ENCODE measurements at regions not wholly inside any gene's neighbourhood (a gene's known extent, or its start where the extent isn't known, plus 50 kb on each side); places are given as distances from the start of the nearest gene placed in this dataset.

DNA sequence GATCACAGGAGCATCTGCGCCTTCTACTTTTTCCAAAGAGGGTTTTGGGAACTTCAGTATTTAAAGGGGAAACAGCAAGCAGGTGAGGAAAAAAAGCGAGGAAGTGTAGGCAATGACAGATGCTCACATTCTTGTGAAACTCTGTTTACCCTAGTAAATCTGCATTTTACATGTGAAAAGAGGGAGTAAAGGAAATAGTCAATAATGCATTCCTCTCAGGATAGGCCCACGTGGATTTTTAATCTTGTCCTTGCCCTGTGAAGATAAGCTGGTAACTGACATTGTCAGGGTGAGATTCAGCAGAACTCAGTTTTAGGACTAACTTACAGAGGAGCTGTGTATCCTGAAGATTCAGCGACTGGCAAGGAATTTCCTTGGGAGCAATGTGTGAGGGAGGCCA is 1119.2 kb upstream of the TMEM132C start:
- TF ChIP-seq, protein P1, sequence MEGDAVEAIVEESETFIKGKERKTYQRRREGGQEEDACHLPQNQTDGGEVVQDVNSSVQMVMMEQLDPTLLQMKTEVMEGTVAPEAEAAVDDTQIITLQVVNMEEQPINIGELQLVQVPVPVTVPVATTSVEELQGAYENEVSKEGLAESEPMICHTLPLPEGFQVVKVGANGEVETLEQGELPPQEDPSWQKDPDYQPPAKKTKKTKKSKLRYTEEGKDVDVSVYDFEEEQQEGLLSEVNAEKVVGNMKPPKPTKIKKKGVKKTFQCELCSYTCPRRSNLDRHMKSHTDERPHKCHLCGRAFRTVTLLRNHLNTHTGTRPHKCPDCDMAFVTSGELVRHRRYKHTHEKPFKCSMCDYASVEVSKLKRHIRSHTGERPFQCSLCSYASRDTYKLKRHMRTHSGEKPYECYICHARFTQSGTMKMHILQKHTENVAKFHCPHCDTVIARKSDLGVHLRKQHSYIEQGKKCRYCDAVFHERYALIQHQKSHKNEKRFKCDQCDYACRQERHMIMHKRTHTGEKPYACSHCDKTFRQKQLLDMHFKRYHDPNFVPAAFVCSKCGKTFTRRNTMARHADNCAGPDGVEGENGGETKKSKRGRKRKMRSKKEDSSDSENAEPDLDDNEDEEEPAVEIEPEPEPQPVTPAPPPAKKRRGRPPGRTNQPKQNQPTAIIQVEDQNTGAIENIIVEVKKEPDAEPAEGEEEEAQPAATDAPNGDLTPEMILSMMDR (IDR thresholded peaks at IDR 0.05) = no peak
- no peaks in the 10 kb centered on the region for H3K36me3 Mint-ChIP-seq (ENCODE audit: unreplicated experiment)
- peak; percentile 15 for DNase-seq (ENCODE audit: extremely low spot score, unreplicated experiment)
- H3K9me3 Mint-ChIP-seq (ENCODE audit: unreplicated experiment) = no peaks in the 10 kb centered on the region
- no peaks in the 10 kb centered on the region for H3K27me3 Mint-ChIP-seq (ENCODE audit: unreplicated experiment)
- no peaks in the 10 kb centered on the region for H3K4me1 Mint-ChIP-seq (ENCODE audit: unreplicated experiment)
- no peak overlapping the region for H3K27ac Mint-ChIP-seq (ENCODE audit: unreplicated experiment)
- no peak overlapping the region for H3K4me3 Mint-ChIP-seq (ENCODE audit: unreplicated experiment)

DNA sequence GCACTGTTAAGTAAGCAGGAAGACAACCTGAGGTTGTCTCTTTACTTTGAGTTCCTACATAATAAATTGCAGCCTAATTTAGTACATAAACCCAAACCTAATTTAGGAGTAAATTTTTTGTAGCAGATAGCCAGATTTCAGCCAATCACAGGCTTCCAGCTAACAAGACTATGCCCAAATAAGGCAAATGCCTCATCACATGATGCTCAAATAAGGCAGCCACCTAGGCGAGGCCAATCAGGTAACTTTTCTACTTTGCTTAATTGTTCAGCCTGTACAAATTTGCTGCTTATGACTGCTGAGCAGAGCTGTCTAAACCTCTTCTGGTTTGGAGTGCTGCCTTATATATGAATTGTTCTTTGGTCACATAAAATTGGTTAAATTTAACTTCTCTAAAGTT is 1118.7 kb upstream of the TMEM132C start:
- no peak overlapping the region for H3K27ac Mint-ChIP-seq (ENCODE audit: unreplicated experiment)
- H3K4me1 Mint-ChIP-seq (ENCODE audit: unreplicated experiment) = no peaks in the 10 kb centered on the region
- DNase-seq (ENCODE audit: extremely low spot score, unreplicated experiment) = peak; percentile 11
- H3K9me3 Mint-ChIP-seq (ENCODE audit: unreplicated experiment) = no peaks in the 10 kb centered on the region
- TF ChIP-seq, protein P1 (IDR thresholded peaks at IDR 0.05) = no peak
- H3K36me3 Mint-ChIP-seq (ENCODE audit: unreplicated experiment) = no peaks in the 10 kb centered on the region
- H3K27me3 Mint-ChIP-seq (ENCODE audit: unreplicated experiment) = no peaks in the 10 kb centered on the region
- H3K4me3 Mint-ChIP-seq (ENCODE audit: unreplicated experiment) = no peak overlapping the region

DNA sequence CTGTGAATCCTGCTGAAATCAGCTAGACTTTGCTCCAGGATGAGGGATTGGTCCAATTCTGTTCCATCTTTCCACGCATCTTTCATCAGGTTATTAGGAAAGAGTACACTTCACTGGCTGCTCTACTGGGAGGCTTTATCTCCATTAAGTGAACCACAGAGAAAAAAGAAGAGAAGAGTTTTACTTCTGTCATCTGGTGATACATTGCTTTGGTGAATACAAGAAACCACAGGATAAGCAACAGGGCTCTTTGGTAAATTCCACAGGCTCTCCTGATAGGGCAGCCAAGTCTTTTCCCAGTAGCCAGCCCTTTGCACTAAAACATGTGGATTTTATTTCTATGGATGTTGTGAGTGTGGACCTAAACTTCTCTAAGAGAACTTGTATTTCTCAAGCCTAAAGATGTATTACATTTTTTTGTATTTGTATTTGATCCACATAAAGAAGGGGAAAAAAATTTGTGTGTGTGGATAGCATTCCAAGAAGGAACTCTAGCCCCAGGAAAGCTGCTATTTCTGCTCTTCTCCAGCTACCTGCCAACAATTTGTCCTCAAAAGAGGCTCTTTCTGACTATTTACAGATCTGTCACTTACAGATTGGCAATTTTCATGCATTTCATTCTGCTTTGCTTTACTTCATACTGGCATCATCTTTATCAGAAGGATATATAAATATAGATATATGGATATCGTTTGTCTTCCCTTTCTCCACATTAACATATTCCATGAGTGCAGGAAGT is 1117.6 kb upstream of the TMEM132C start:
- no peaks in the 10 kb centered on the region for H3K4me1 Mint-ChIP-seq (ENCODE audit: unreplicated experiment)
- DNase-seq (ENCODE audit: extremely low spot score, unreplicated experiment) = no peak

DNA sequence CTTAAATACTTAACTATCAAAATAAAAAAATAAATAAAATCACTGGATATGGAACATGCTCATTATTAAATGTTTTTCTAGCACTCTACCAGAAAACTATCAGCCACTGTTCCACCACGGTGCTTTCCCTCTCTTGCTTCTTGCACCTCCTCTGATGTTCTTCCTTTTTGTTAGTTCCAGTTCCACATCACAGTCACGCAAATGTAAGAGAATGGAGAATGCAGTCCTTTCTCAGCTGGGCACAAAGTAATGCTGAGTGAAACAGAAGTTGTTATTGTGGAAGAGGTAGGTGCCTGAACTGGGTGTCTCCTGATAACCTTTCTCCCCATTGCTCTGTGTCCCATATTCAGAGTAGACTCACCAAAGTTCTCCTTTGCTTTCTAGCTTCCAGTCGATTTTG is 1116.9 kb upstream of the TMEM132C start:
- TF ChIP-seq, protein P1 (IDR thresholded peaks at IDR 0.05) = no peak
- no peaks in the 10 kb centered on the region for H3K4me1 Mint-ChIP-seq (ENCODE audit: unreplicated experiment)
- H3K9me3 Mint-ChIP-seq (ENCODE audit: unreplicated experiment) = no peaks in the 10 kb centered on the region
- H3K36me3 Mint-ChIP-seq (ENCODE audit: unreplicated experiment) = no peaks in the 10 kb centered on the region
- no peaks in the 10 kb centered on the region for H3K27me3 Mint-ChIP-seq (ENCODE audit: unreplicated experiment)
- no peak overlapping the region for H3K4me3 Mint-ChIP-seq (ENCODE audit: unreplicated experiment)
- DNase-seq (ENCODE audit: extremely low spot score, unreplicated experiment) = no peak
- no peak overlapping the region for H3K27ac Mint-ChIP-seq (ENCODE audit: unreplicated experiment)

More for the DNA sequence above, 1117.6 kb upstream of the TMEM132C start:
- Mint-ChIP-seq H3K27ac (ENCODE audit: unreplicated experiment) (no peak overlapping the region), H3K9me3 (ENCODE audit: unreplicated experiment) (no peaks in the 10 kb centered on the region), H3K36me3 (ENCODE audit: unreplicated experiment) (no peaks in the 10 kb centered on the region), H3K27me3 (ENCODE audit: unreplicated experiment) (no peaks in the 10 kb centered on the region), H3K4me3 (ENCODE audit: unreplicated experiment) (no peak overlapping the region)
- TF ChIP-seq, protein P1 (IDR thresholded peaks at IDR 0.05) = no peak

DNA sequence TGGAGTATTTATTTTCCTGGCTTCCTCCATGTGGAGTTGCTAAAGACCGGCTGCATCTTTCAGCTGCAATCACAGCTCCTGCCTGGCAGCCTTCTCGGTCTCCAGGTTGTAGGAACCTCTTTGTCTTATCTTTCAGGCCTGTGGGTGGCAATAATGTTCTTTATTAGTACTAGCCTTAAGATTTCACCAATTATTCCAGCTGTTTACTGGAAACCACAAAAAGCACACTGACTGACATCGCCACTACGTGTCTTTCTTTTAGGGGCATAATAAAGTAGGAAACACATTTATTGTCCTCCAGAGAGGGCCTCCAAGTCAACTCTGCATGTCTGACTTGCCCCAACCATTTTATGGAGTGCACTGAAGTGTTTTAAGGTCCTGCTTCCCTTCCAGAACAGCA is 1116.5 kb upstream of the TMEM132C start:
- no peaks in the 10 kb centered on the region for H3K9me3 Mint-ChIP-seq (ENCODE audit: unreplicated experiment)
- DNase-seq (ENCODE audit: extremely low spot score, unreplicated experiment) = no peak
- H3K27ac Mint-ChIP-seq (ENCODE audit: unreplicated experiment) = no peak overlapping the region
- no peak overlapping the region for H3K4me3 Mint-ChIP-seq (ENCODE audit: unreplicated experiment)
- H3K36me3 Mint-ChIP-seq (ENCODE audit: unreplicated experiment) = no peaks in the 10 kb centered on the region
- no peaks in the 10 kb centered on the region for H3K4me1 Mint-ChIP-seq (ENCODE audit: unreplicated experiment)
- TF ChIP-seq, protein P1 (IDR thresholded peaks at IDR 0.05) = no peak
- H3K27me3 Mint-ChIP-seq (ENCODE audit: unreplicated experiment) = no peaks in the 10 kb centered on the region

Data from osteocyte (in vitro differentiated cells).